HCT116 (cell line): ENCODE measurements at regions not wholly inside any gene's neighbourhood (a gene's known extent, or its start where the extent isn't known, plus 50 kb on each side); places are given as distances from the start of the nearest gene placed in this dataset.

Experiments
- ATAC-seq: fragments of 200-7000 bp; cut with Tn5 transposase; 2 replicates; pipeline ENCODE4 v1.9.1; 2020; ENCODE audit warnings: mild to moderate bottlenecking, moderate library complexity
- BruUV-seq: library from RNA; stranded (reverse); fragments of 400-500 nt; replicated peaks from 2 replicates; lab custom pipeline; 2021; lab: Mats Ljungman, UMichigan
- CTCF ChIA-PET: fragments of 300-600 bp; sonication (Branson Sonifier 250); formaldehyde crosslinking; loops from one replicate; lab custom pipeline; 2021; ENCODE audit warnings: antibody characterized with exemption; lab: Charles Lee
- POLR2A ChIA-PET: fragments of 300-600, 350-600 bp; sonication (Branson Sonifier 250); formaldehyde crosslinking; loops from one replicate; lab custom pipeline; 2021; ENCODE audit warnings: antibody characterized with exemption; lab: Charles Lee
- RAD21 ChIA-PET, 2 experiments: fragments of 300-600 bp; sonication (Branson Sonifier 250); formaldehyde crosslinking; loops; one replicate each; lab custom pipeline; 2023; ENCODE audit warnings: low total read pairs in 2 of 2; ENCODE audit not compliant: uncharacterized antibody in 2 of 2, unreplicated experiment in 2 of 2, low non-redundant PET in 1 of 2; lab: Charles Lee
- DNase-seq: peaks from one replicate; pipeline ENCODE4 v3.0.0-alpha.2; 2010; ENCODE audit warnings: low read depth, low spot score
- H2AFZ ChIP-seq: fragments of 200-600 bp; shearing (Covaris generic), sonication (generic); 2 replicates; pipeline ENCODE4 v1.6.1; 2017; ENCODE audit warnings: low read depth, mixed run types, mixed read lengths, antibody characterized with exemption, low read length; ENCODE audit not compliant: poor library complexity, severe bottlenecking
- H3K27ac ChIP-seq: 2 replicates; pipeline ENCODE4 v1.5.1; 2012; ENCODE audit warnings: low read depth, low read length
- H3K27me3 ChIP-seq: fragments of 200-600 bp; sonication (generic); 2 replicates; pipeline ENCODE4 v1.6.1; 2016; ENCODE audit warnings: mixed run types, low read length, mixed read lengths; ENCODE audit not compliant: insufficient read depth
- H3K36me3 ChIP-seq, 2 experiments: fragments of 200-500 bp in 1 of 2; fragments of 200-600 bp in 1 of 2; sonication (Bioruptor generic) in 1 of 2; sonication (generic) in 1 of 2; 2 replicates each; pipeline versions ENCODE4 v1.5.1 to v1.6.1; 2014 to 2016; ENCODE audit warnings: low read length in 2 of 2, inconsistent platforms in 1 of 2, mixed read lengths in 1 of 2, mixed run types in 1 of 2; ENCODE audit not compliant: insufficient read depth in 2 of 2, control insufficient read depth in 1 of 2
- H3K4me1 ChIP-seq, 2 experiments: fragments of 200-600 bp in 1 of 2; sonication (generic) in 1 of 2; 2 replicates each; pipeline versions ENCODE4 v1.5.1 to v1.6.1; 2012 to 2017; ENCODE audit warnings: low read length in 2 of 2, inconsistent platforms in 1 of 2, mild to moderate bottlenecking in 1 of 2, mixed read lengths in 1 of 2, mixed run types in 1 of 2, moderate library complexity in 1 of 2; ENCODE audit not compliant: insufficient read depth in 2 of 2, control insufficient read depth in 1 of 2
- H3K4me2 ChIP-seq: fragments of 200-600 bp; sonication (generic); 2 replicates; pipeline ENCODE4 v1.6.1; 2017; ENCODE audit warnings: mixed run types, low read length, mixed read lengths
- H3K4me3 ChIP-seq, 2 experiments: fragments of 200-600 bp in 1 of 2; sonication (generic) in 1 of 2; replicated peaks in 1 of 2; 2 replicates each; pipeline ENCODE4 v1.5.1; 2011 to 2016; ENCODE audit warnings: low read length in 2 of 2, control low read depth in 1 of 2, low read depth in 1 of 2, mild to moderate bottlenecking in 1 of 2, mixed read lengths in 1 of 2, mixed run types in 1 of 2
- H3K79me2 ChIP-seq: fragments of 200-600 bp; sonication (generic); 2 replicates; pipeline ENCODE4 v1.6.1; 2017; ENCODE audit warnings: mild to moderate bottlenecking, mixed run types, low read length, moderate library complexity, mixed read lengths; ENCODE audit not compliant: insufficient read depth
- H3K9ac ChIP-seq: fragments of 200-600 bp; sonication (generic); 2 replicates; pipeline ENCODE4 v1.6.1; 2016; ENCODE audit warnings: low read length, mixed read lengths
- H3K9me2 ChIP-seq: fragments of 200-600 bp; sonication (generic), shearing (Covaris generic); 2 replicates; pipeline ENCODE4 v1.6.1; 2017; ENCODE audit warnings: mixed run types, mild to moderate bottlenecking, moderate library complexity; ENCODE audit not compliant: insufficient read depth
- H3K9me3 ChIP-seq, 2 experiments: fragments of 200-500 bp in 1 of 2; fragments of 200-600 bp in 1 of 2; sonication (Bioruptor generic) in 1 of 2; sonication (generic) in 1 of 2; 2 replicates each; pipeline ENCODE4 v1.6.1; 2014 to 2017; ENCODE audit warnings: low read length in 2 of 2, mixed read lengths in 2 of 2, inconsistent platforms in 1 of 2, low read depth in 1 of 2, mild to moderate bottlenecking in 1 of 2, mixed run types in 1 of 2, moderate library complexity in 1 of 2; ENCODE audit not compliant: control insufficient read depth in 1 of 2, insufficient read depth in 1 of 2
- H4K20me1 ChIP-seq: fragments of 200-600 bp; sonication (generic), shearing (Covaris generic); 2 replicates; pipeline ENCODE4 v1.6.1; 2017; ENCODE audit warnings: mixed run types, mild to moderate bottlenecking, moderate library complexity; ENCODE audit not compliant: insufficient read depth
- EZH2 ChIP-seq: fragments of 200-600 bp; sonication (generic); IDR thresholded peaks from 2 replicates; pipeline ENCODE4 v1.6.1; 2017; ENCODE audit warnings: antibody characterized with exemption, mixed run types
- EZH2phosphoT487 ChIP-seq: fragments of 200-600 bp; IDR thresholded peaks from 2 replicates; pipeline ENCODE4 v1.6.1; 2018; ENCODE audit warnings: antibody characterized with exemption, borderline replicate concordance
- FOSL1 ChIP-seq: IDR thresholded peaks from 2 replicates; pipeline ENCODE4 v1.6.1; 2012; ENCODE audit warnings: low read depth
- JUND ChIP-seq: IDR thresholded peaks from 2 replicates; pipeline ENCODE4 v1.6.1; 2012
- POLR2A ChIP-seq: IDR thresholded peaks from 2 replicates; pipeline ENCODE4 v1.7.0; 2011; ENCODE audit warnings: borderline replicate concordance; ENCODE audit not compliant: insufficient read depth, insufficient read length; ENCODE audit errors: extremely low read depth
- POLR2AphosphoS5 ChIP-seq: IDR thresholded peaks from 2 replicates; pipeline ENCODE4 v1.6.1; 2011; ENCODE audit warnings: mild to moderate bottlenecking, low read depth, low read length, moderate library complexity
- RAD21 ChIP-seq: IDR thresholded peaks from 2 replicates; pipeline ENCODE4 v1.6.1; 2012; ENCODE audit warnings: low read depth, mild to moderate bottlenecking
- SIN3A ChIP-seq: IDR thresholded peaks from 2 replicates; pipeline ENCODE4 v1.6.1; 2012; ENCODE audit warnings: low read depth
- SP1 ChIP-seq: IDR thresholded peaks from 2 replicates; pipeline ENCODE4 v1.6.1; 2012; ENCODE audit warnings: low read depth
- YY1 ChIP-seq: IDR thresholded peaks from 2 replicates; pipeline ENCODE4 v1.6.1; 2011; ENCODE audit warnings: low read length, low read depth, moderate library complexity, mild to moderate bottlenecking; ENCODE audit not compliant: insufficient replicate concordance; ENCODE audit errors: extremely low read depth
- intact Hi-C: fragments of 100-400 bp; cut with micrococcal nuclease; formaldehyde crosslinking; loops from 2 replicates; pipeline ENCODE4 v1.10.0; 2022
- TF ChIP-seq, protein P1 (sequence below): IDR thresholded peaks from 2 replicates; pipeline ENCODE4 v1.6.1; 2012
- TF ChIP-seq, protein P2 (sequence below), 3 experiments: fragments of 200-600 bp in 1 of 3; sonication (generic) in 1 of 3; IDR thresholded peaks in 2 of 3; conservative IDR thresholded peaks in 1 of 3; 2 replicates each; pipeline ENCODE4 v1.5.1; 2012 to 2017; ENCODE audit warnings: low read depth in 2 of 3, low read length in 2 of 3, antibody characterized with exemption in 1 of 3, borderline replicate concordance in 1 of 3, control low read depth in 1 of 3, mild to moderate bottlenecking in 1 of 3, mixed read lengths in 1 of 3, mixed run types in 1 of 3, moderate library complexity in 1 of 3; ENCODE audit not compliant: insufficient read depth in 1 of 3

DNA sequence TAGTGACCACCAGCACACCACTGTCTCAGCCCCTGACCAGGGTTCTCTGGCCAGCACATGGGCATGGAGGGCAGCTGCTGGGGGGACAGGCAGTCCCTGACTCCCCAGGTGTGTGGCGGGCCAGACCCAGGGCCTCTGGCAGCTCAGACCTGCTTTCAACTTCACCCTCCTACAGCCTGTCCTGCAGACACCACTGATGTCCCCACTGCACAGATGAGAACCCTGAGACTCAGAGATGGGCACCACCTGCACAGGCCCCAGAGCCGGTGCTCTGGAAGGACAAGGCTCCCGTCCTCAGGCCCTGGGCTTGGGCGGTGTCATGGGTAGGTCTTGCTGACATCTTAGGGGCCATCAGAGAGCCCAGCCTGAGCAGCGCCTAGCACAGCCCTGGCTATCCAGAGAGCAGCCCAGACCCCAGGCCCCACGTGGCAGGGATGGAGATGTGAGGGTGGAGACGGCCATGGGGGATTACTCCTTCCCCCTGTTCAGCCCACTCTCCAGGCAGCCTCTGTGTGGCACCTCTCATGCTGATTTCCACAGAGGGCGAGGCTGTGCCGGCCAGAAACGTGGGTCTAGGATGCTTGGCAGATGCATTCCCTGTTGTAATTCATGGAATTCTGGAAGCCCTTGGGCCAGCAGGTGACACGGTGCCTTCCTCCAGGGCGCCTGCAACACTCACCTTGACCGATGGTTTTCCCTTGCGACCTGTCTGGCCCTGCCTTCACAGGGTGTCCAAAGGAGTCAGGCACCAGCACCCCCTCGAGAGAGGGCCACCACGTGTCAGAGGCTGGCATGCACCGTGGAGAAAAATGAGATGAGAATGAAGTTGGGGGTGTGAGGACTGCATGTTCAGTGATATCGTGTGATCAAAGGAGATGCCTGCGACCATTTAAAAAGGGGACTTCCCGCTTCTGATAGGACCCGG lies 61.2 kb upstream of the GLI2 start:
- Histone ChIP-seq H2AFZ (no peak overlapping the region), H3K9me3 (no peaks in the 10 kb centered on the region), H3K36me3 (no peaks in the 10 kb centered on the region), H3K4me3 (no peak overlapping the region), H3K9me2 (no peaks in the 10 kb centered on the region), H3K4me1 (peaks cover 1 to 15% of the 10 kb centered on the region in 2 experiments; a peak in 3 of 4 replicates), H3K79me2 (no peaks in the 10 kb centered on the region), H3K9ac (no peak overlapping the region), H3K4me2 (no peak overlapping the region), H3K27me3 (no peaks in the 10 kb centered on the region), H3K27ac (no peak overlapping the region), H4K20me1 (no peaks in the 10 kb centered on the region)
- no peak for DNase-seq
- CTCF ChIA-PET, result interaction anchor here (1.3 to 4.1 kb wide), 3 partner anchors 154 to 362 kb away, joined by 3 to 32 read pairs (median 16); no protein-coding TSS in a partner anchor
- RAD21 ChIA-PET, result interaction anchor here (1.0 to 1.2 kb wide), 1 partner anchor 331 kb away, joined by 3 to 4 read pairs; no protein-coding TSS in a partner anchor
- no TSS peak for BruUV-seq
- intact Hi-C loops, result loop anchor here (1.0 to 5.0 kb wide), 7 partner anchors 238 to 1032 kb away; no protein-coding TSS in a partner anchor
- no peak for ATAC-seq
- TF ChIP-seq FOSL1 (no peak), RAD21 (no peak), EZH2 (no peak), POLR2AphosphoS5 (no peak), EZH2phosphoT487 (no peak), POLR2A (no peak), SP1 (no peak), YY1 (no peak), SIN3A (no peak), JUND (no peak)
- TF ChIP-seq, protein P1, sequence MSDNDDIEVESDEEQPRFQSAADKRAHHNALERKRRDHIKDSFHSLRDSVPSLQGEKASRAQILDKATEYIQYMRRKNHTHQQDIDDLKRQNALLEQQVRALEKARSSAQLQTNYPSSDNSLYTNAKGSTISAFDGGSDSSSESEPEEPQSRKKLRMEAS, result no peak
- TF ChIP-seq, protein P2, sequence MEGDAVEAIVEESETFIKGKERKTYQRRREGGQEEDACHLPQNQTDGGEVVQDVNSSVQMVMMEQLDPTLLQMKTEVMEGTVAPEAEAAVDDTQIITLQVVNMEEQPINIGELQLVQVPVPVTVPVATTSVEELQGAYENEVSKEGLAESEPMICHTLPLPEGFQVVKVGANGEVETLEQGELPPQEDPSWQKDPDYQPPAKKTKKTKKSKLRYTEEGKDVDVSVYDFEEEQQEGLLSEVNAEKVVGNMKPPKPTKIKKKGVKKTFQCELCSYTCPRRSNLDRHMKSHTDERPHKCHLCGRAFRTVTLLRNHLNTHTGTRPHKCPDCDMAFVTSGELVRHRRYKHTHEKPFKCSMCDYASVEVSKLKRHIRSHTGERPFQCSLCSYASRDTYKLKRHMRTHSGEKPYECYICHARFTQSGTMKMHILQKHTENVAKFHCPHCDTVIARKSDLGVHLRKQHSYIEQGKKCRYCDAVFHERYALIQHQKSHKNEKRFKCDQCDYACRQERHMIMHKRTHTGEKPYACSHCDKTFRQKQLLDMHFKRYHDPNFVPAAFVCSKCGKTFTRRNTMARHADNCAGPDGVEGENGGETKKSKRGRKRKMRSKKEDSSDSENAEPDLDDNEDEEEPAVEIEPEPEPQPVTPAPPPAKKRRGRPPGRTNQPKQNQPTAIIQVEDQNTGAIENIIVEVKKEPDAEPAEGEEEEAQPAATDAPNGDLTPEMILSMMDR (IDR thresholded peaks at IDR 0.05 in 2 of 3, conservative IDR thresholded peaks at IDR 0.05 in 1 of 3; ENCODE audit: borderline replicate concordance in 1 of 3, insufficient read depth in 1 of 3, low read depth in 2 of 3, low read length in 2 of 3), result no peak
- POLR2A ChIA-PET, result no interaction called here
